ENCODE measurements at regions not wholly inside any gene's neighbourhood (a gene's known extent, or its start where the extent isn't known, plus 50 kb on each side); places are given as distances from the start of the nearest gene placed in this dataset.

GRCh38 chr9:80417211-80417773 lies 845.5 kb downstream of the TLE4 start:
- Mint-ChIP-seq H3K4me3 (ENCODE audit: unreplicated experiment) (no peak overlapping the region), H3K4me1 (ENCODE audit: insufficient read depth, unreplicated experiment) (no peaks in the 10 kb centered on the region), H3K27ac (ENCODE audit: low read depth, unreplicated experiment) (no peak overlapping the region), H3K36me3 (ENCODE audit: insufficient read depth, unreplicated experiment) (no peaks in the 10 kb centered on the region), H3K9me3 (ENCODE audit: unreplicated experiment) (peaks cover 41% of the 10 kb centered on the region), H3K27me3 (ENCODE audit: insufficient read depth, unreplicated experiment) (no peaks in the 10 kb centered on the region)
- BruUV-seq (replicated peaks): no TSS peak
- CTCF ChIA-PET: no interaction called here
- DNase-seq (ENCODE audit: unreplicated experiment): no peak
- intact Hi-C loops (cut with micrococcal nuclease): no loop called here
- no peak for TF ChIP-seq CTCF (IDR thresholded peaks at IDR 0.05; ENCODE audit: unreplicated experiment)
- POLR2A ChIA-PET: no interaction called here

- Mint-ChIP-seq H3K4me3 (ENCODE audit: unreplicated experiment) (no peak overlapping the region), H3K9me3 (ENCODE audit: unreplicated experiment) (no peaks in the 10 kb centered on the region), H3K27ac (ENCODE audit: low read depth, unreplicated experiment) (no peak overlapping the region), H3K27me3 (ENCODE audit: insufficient read depth, unreplicated experiment) (no peaks in the 10 kb centered on the region), H3K4me1 (ENCODE audit: insufficient read depth, unreplicated experiment) (no peaks in the 10 kb centered on the region), H3K36me3 (ENCODE audit: insufficient read depth, unreplicated experiment) (no peaks in the 10 kb centered on the region)
- CTCF ChIA-PET: interaction anchor here (0.8 kb wide), 1 partner anchor 12 kb away, joined by 3 read pairs; no protein-coding TSS in a partner anchor
- POLR2A ChIA-PET: interaction anchor here (0.7 to 1.1 kb wide), 2 partner anchors 12 to 31 kb away, joined by 3 read pairs; no protein-coding TSS in a partner anchor
- no TSS peak for BruUV-seq (replicated peaks)
- intact Hi-C loops (cut with micrococcal nuclease): no loop called here
- TF ChIP-seq CTCF (IDR thresholded peaks at IDR 0.05; ENCODE audit: unreplicated experiment): no peak
- no peak for DNase-seq (ENCODE audit: unreplicated experiment)
These were observed 838.3 kb downstream of the TLE4 start for GRCh38 chr9:80410106-80410505.

- CTCF ChIA-PET: no interaction called here
- DNase-seq (ENCODE audit: unreplicated experiment): no peak
- intact Hi-C loops (cut with micrococcal nuclease): no loop called here
- Mint-ChIP-seq H3K4me3 (ENCODE audit: unreplicated experiment) (no peak overlapping the region), H3K9me3 (ENCODE audit: unreplicated experiment) (no peaks in the 10 kb centered on the region), H3K27me3 (ENCODE audit: insufficient read depth, unreplicated experiment) (no peaks in the 10 kb centered on the region), H3K27ac (ENCODE audit: low read depth, unreplicated experiment) (no peak overlapping the region), H3K4me1 (ENCODE audit: insufficient read depth, unreplicated experiment) (no peaks in the 10 kb centered on the region), H3K36me3 (ENCODE audit: insufficient read depth, unreplicated experiment) (no peaks in the 10 kb centered on the region)
- TF ChIP-seq CTCF (IDR thresholded peaks at IDR 0.05; ENCODE audit: unreplicated experiment): no peak
- BruUV-seq (replicated peaks): no TSS peak
- POLR2A ChIA-PET: interaction anchor here (1.2 kb wide), 1 partner anchor 15 kb away, joined by 3 read pairs; no protein-coding TSS in a partner anchor
These were observed 835.5 kb downstream of the TLE4 start for GRCh38 chr9:80407220-80407619.

- no TSS peak for BruUV-seq (replicated peaks)
- Mint-ChIP-seq H3K4me3 (ENCODE audit: unreplicated experiment) (no peak overlapping the region), H3K27ac (ENCODE audit: low read depth, unreplicated experiment) (no peak overlapping the region), H3K4me1 (ENCODE audit: insufficient read depth, unreplicated experiment) (peaks cover 7% of the 10 kb centered on the region), H3K36me3 (ENCODE audit: insufficient read depth, unreplicated experiment) (peaks cover 5% of the 10 kb centered on the region), H3K9me3 (ENCODE audit: unreplicated experiment) (no peaks in the 10 kb centered on the region), H3K27me3 (ENCODE audit: insufficient read depth, unreplicated experiment) (no peaks in the 10 kb centered on the region)
- CTCF ChIA-PET: interaction anchor here (0.6 kb wide), 1 partner anchor 108 kb away, joined by 3 read pairs; no protein-coding TSS in a partner anchor
- no peak for DNase-seq (ENCODE audit: unreplicated experiment)
- POLR2A ChIA-PET: no interaction called here
- intact Hi-C loops (cut with micrococcal nuclease): no loop called here
- TF ChIP-seq CTCF (IDR thresholded peaks at IDR 0.05; ENCODE audit: unreplicated experiment): no peak
These were observed 829.5 kb downstream of the TLE4 start for GRCh38 chr9:80401243-80401642.

All from MCF 10A (cell line).